HUES48 (cell line): ENCODE measurements at regions not wholly inside any gene's neighbourhood (a gene's known extent, or its start where the extent isn't known, plus 50 kb on each side); places are given as distances from the start of the nearest gene placed in this dataset.

Experiments
- H3K27ac ChIP-seq: one replicate; pipeline ENCODE4 v1.7.0; 2013; ENCODE audit warnings: low read depth, low read length, inconsistent platforms
- H3K27me3 ChIP-seq: 2 replicates; pipeline ENCODE4 v1.6.1; 2013; ENCODE audit warnings: mild to moderate bottlenecking, low read length; ENCODE audit not compliant: control insufficient read depth, insufficient read depth
- H3K36me3 ChIP-seq: 2 replicates; pipeline ENCODE4 v1.6.1; 2013; ENCODE audit warnings: low read length; ENCODE audit not compliant: control insufficient read depth, insufficient read depth
- H3K4me1 ChIP-seq: 2 replicates; pipeline ENCODE4 v1.6.1; 2013; ENCODE audit warnings: mild to moderate bottlenecking, low read length; ENCODE audit not compliant: control insufficient read depth, insufficient read depth
- H3K4me3 ChIP-seq: 2 replicates; pipeline ENCODE4 v1.5.1; 2013; ENCODE audit warnings: mild to moderate bottlenecking, low read depth, low read length
- H3K9ac ChIP-seq: 2 replicates; pipeline ENCODE4 v1.6.1; 2013; ENCODE audit warnings: mild to moderate bottlenecking, low read depth, low read length, moderate library complexity
- H3K9me3 ChIP-seq: 2 replicates; pipeline ENCODE4 v1.6.1; 2013; ENCODE audit warnings: low read length; ENCODE audit not compliant: control insufficient read depth, insufficient read depth

DNA sequence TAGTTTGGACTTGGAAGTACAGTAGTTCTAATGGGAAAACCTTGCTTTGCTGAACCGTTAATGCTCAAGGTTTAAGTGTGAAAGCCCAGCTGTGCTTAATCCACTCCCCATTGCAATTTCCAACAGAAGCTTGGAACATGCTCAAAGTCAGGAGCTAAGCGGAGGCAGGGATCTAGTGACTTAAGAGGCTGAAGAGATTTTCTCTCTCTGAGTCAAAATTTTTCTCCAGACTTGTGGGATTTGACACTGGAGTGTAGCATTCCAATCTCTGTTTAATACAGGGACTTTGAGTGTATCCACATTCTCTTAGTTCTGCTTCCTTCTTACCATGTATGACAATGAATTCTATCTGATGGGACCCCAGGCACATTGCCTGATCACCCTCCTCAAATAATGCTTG lies 471.8 kb downstream of the KIF4B start:
- no peaks in the 10 kb centered on the region for H3K9me3 ChIP-seq
- H3K4me1 ChIP-seq, result 0 out of 2 replicates have a peak, but pooled peaks cover 3% of the 10 kb centered on the region
- no peaks in the 10 kb centered on the region for H3K36me3 ChIP-seq
- no peak overlapping the region for H3K9ac ChIP-seq
- H3K27ac ChIP-seq, result no peak overlapping the region
- H3K27me3 ChIP-seq, result no peaks in the 10 kb centered on the region
- H3K4me3 ChIP-seq, result no peak overlapping the region

DNA sequence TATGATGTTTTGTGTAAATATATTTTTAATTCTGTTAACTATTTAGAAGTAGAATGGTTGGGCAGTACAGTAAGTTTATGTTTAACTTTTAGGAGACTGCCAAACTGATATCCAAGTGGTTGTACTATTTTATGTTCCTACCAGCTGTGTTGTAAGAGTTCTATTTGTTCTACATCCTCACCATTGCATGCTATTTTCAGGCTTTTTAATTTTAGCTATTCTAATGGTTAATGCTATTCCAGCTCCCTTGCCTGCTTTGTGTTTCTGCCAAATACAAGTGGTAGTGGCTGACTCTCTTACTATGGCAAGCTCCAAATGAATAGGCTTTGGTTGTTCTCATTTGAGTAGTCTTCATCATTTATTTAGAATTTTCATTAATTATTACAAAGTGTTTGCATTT lies 476.4 kb downstream of the KIF4B start:
- Histone ChIP-seq H3K4me1 (peaks cover 7% of the 10 kb centered on the region), H3K9me3 (no peaks in the 10 kb centered on the region), H3K36me3 (no peaks in the 10 kb centered on the region), H3K27me3 (no peaks in the 10 kb centered on the region), H3K9ac (no peak overlapping the region), H3K4me3 (no peak overlapping the region), H3K27ac (no peak overlapping the region)

DNA sequence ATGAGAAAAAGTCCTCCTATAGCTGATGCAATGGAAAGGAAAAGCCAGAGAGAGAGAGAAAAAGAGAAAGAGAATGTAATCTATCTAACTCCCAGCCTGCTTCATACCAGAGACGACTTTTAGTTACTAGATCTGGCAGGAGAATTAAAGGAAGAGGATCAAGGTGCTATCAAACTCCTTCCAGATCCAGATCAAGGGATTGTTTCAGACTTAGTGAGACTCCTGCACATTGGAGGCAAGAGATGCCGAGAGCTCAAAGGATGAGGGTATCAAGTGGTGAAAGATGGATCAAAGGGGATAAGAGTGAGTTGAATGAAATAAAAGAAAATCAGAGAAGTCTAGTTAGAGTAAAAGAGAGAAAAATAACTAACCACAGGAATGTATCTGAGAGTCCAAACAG lies 478.6 kb downstream of the KIF4B start:
- peaks cover 16% of the 10 kb centered on the region for H3K4me1 ChIP-seq
- H3K27me3 ChIP-seq, result no peaks in the 10 kb centered on the region
- H3K4me3 ChIP-seq, result no peak overlapping the region
- no peak overlapping the region for H3K9ac ChIP-seq
- no peaks in the 10 kb centered on the region for H3K9me3 ChIP-seq
- H3K36me3 ChIP-seq, result no peaks in the 10 kb centered on the region
- no peak overlapping the region for H3K27ac ChIP-seq

DNA sequence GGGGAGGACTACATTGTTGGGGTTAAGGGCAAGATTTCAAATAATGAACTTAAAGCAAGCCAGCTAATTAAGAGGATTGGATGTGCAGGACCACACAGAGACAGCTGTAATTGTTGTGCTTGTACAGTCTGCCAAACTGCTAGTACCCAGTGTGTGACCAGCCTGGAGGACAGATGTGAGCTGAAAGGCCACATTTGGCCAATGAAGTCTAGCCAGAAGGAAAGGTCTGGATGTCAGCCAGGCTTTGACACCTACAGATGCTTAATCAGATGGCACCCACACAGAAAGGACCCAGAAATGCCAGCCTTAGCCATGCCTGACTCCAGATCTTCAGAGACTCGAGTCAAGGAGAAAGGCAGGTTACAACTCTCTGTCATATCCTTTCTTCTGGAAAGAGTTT lies 491.1 kb downstream of the KIF4B start:
- no peak overlapping the region for H3K9ac ChIP-seq
- H3K4me3 ChIP-seq, result no peak overlapping the region
- H3K27ac ChIP-seq, result no peak overlapping the region
- no peaks in the 10 kb centered on the region for H3K27me3 ChIP-seq
- no peaks in the 10 kb centered on the region for H3K9me3 ChIP-seq
- no peaks in the 10 kb centered on the region for H3K4me1 ChIP-seq
- H3K36me3 ChIP-seq, result no peaks in the 10 kb centered on the region

DNA sequence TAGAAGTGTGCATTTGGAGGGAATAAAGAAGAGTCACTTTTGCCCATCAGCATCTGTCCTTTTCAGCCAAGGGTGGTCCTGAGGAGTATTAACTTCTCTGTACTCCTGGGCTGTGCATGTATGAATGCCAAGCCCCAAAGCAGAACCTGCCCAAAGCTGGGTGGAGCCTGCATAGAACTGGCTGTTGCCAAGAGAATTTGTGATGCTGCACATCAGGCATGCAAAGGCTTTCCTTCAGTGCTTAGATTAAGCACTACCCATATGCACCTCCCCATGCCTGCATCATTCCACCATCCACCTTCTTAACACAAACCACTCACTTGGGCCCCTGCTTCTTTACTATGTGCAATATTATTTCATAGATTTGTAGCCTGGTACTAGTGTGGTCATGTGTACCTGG lies 493.8 kb downstream of the KIF4B start:
- no peaks in the 10 kb centered on the region for H3K9me3 ChIP-seq
- H3K27me3 ChIP-seq, result no peaks in the 10 kb centered on the region
- no peaks in the 10 kb centered on the region for H3K36me3 ChIP-seq
- no peak overlapping the region for H3K27ac ChIP-seq
- peaks cover 11% of the 10 kb centered on the region for H3K4me1 ChIP-seq
- no peak overlapping the region for H3K4me3 ChIP-seq
- H3K9ac ChIP-seq, result no peak overlapping the region

DNA sequence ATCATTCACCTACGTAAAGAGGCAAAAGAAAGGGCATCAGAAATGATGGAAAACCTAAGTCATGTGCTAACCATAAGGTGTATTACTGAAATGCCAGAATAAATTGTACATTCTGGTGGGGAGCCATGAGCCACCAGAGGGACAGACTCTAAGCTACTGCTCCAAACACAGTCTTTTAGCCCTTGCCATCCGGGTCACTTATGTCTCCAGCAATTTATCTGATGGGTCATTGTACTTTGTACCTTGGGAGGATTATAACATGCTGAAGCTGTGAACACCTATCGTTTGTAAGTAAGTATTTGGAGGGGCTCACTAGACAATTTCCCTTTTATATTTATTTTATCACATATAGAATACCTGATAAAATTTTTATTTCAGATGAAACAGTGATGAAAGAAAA lies 495.1 kb downstream of the KIF4B start:
- H3K36me3 ChIP-seq, result no peaks in the 10 kb centered on the region
- peaks cover 19% of the 10 kb centered on the region for H3K4me1 ChIP-seq
- no peak overlapping the region for H3K9ac ChIP-seq
- H3K4me3 ChIP-seq, result no peak overlapping the region
- H3K27ac ChIP-seq, result no peak overlapping the region
- H3K9me3 ChIP-seq, result no peaks in the 10 kb centered on the region
- H3K27me3 ChIP-seq, result no peaks in the 10 kb centered on the region

DNA sequence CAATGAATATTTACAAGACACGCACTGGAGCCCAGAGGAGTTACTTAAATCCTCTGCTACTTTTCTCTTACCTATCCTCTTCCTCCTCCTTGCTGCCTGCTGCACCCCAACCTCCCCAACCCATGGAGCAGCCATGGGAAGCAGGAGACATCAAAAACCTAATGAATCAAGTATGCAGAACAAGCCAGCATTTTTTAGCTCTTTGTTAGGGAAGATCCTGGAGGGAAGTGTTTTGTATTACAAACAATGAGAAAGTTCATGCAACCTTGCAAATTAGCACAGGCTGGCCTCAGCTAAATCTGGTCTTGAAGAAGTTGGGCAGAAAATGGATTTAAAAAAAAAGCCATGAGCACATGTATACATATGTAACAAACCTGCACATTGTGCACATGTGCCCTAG lies 498.8 kb downstream of the KIF4B start:
- Histone ChIP-seq H3K27me3 (no peaks in the 10 kb centered on the region), H3K9me3 (no peaks in the 10 kb centered on the region), H3K4me3 (0 out of 2 replicates have a peak overlapping the region, but pooled peaks have one; percentile 1), H3K4me1 (peaks cover 19% of the 10 kb centered on the region), H3K27ac (peak overlapping the region; percentile 72), H3K36me3 (no peaks in the 10 kb centered on the region), H3K9ac (no peak overlapping the region)

DNA sequence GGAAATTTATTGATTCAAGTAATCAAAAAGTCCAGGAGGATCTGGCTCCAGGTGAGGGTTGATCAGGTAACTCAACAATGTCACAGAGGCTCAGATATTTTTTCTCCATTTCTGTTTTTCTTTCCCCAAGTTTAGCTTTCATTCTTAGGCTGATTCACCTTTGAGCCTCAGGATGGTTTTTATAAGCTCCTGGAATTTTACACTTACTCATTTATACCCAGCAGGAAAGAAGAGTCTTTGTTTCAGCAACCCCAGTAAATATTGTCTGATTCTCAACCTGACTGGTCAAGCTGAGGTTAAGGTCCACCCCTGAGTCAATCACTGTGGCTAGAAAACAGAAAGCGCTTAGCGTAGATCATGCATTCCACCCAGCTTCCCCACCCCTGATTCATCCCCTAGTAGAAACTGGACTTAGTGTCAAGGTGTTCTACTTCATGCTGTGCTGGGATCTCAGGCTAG lies 500.6 kb downstream of the KIF4B start:
- Histone ChIP-seq H3K9me3 (no peaks in the 10 kb centered on the region), H3K4me3 (no peak overlapping the region), H3K27me3 (no peaks in the 10 kb centered on the region), H3K27ac (no peak overlapping the region), H3K4me1 (peaks cover 19% of the 10 kb centered on the region), H3K36me3 (no peaks in the 10 kb centered on the region), H3K9ac (no peak overlapping the region)

DNA sequence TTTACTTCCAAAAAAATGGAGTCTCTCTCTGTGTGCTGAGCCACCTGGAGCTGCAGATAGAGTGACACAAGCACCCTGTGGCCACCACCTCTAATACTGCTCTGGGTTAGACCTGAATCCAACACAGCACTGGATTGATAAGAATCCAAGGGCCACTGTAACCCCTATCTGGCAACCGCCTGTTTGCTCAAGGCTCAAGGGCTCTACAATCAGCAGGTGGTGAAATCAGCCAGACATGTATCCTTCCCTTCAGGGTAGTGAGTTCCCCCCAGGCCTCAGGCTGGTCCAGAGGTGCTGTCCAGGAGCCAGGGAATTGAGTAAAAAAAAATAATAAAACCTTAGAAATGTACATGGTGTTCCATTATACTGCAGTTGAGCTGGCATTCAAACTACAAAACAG lies 509.0 kb downstream of the KIF4B start:
- Histone ChIP-seq H3K4me1 (no peaks in the 10 kb centered on the region), H3K27me3 (no peaks in the 10 kb centered on the region), H3K9me3 (no peaks in the 10 kb centered on the region), H3K4me3 (no peak overlapping the region), H3K27ac (no peak overlapping the region), H3K9ac (no peak overlapping the region), H3K36me3 (no peaks in the 10 kb centered on the region)

DNA sequence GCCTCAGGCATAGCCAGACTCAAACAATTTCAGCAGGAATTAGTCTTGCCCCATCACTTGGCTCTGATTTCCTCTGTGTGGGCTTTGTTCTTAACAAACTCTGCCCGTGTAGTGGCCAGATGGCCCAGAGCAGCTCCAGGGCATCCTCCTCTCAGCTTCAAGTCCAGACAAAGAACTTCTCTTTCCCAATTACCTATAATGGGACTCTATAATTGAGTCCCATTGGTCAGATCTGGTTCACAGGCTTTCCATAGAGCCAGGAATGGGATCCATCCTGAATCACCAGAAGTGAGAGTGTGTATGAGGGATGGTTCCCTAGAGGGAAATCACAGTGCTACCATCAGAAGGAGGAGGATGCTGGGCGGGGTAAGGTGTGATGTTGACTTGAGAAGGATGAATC lies 515.8 kb downstream of the KIF4B start:
- Histone ChIP-seq H3K27me3 (no peaks in the 10 kb centered on the region), H3K9ac (no peak overlapping the region)

DNA sequence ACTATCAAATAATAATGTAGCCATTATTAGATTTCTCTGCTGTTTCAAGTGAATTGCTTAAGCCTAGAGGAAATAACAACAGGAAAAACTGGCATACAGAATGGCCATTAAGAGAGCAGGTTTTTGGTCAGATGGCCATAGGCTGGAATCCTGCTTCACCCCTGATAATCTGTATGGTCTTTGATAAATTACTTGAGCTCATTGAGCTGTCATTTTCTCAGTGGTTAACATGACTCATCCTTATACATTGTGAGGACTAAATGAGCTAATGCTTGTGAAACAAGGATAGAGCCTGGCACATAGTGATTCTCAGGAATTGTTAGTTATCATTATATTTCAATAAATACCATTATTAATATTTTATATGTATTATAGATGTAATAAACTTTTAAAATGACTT lies 516.5 kb downstream of the KIF4B start:
- Histone ChIP-seq H3K9me3 (no peaks in the 10 kb centered on the region), H3K27me3 (no peaks in the 10 kb centered on the region), H3K36me3 (no peaks in the 10 kb centered on the region), H3K4me1 (peaks cover 13% of the 10 kb centered on the region), H3K4me3 (no peak overlapping the region), H3K9ac (no peak overlapping the region), H3K27ac (no peak overlapping the region)

More for the DNA sequence above, 515.8 kb downstream of the KIF4B start:
- no peak overlapping the region for H3K27ac ChIP-seq
- no peaks in the 10 kb centered on the region for H3K9me3 ChIP-seq
- no peaks in the 10 kb centered on the region for H3K36me3 ChIP-seq
- no peak overlapping the region for H3K4me3 ChIP-seq
- peaks cover 13% of the 10 kb centered on the region for H3K4me1 ChIP-seq
